Stomach (tissue), 8 donors: ENCODE measurements at regions not wholly inside any gene's neighbourhood (a gene's known extent, or its start where the extent isn't known, plus 50 kb on each side); places are given as distances from the start of the nearest gene placed in this dataset.
A peak's percentile ranks its signal among the peaks of the same experiment; 100 is the strongest.

Experiments used
- DNase-seq, 2 donors: peaks; one replicate each; pipeline versions ENCODE4 v3.0.0 to v3.0.0-alpha.2; 2013 to 2019
- H3K27ac ChIP-seq, 5 donors: fragments of 200-600 bp in 4 of 5; sonication (generic) in 4 of 5; one replicate each; pipeline ENCODE4 v1.5.1; 2013 to 2019; ENCODE audit warnings: mild to moderate bottlenecking in 1 of 5, moderate library complexity in 1 of 5
- H3K27me3 ChIP-seq, 3 donors: fragments of 200-600 bp; sonication (generic); one replicate each; pipeline ENCODE4 v1.5.1; 2017 to 2019; ENCODE audit warnings: mixed run types in 1 of 3
- H3K36me3 ChIP-seq, 4 donors: fragments of 200-600 bp; sonication (generic); 1 replicate in 3 of 4; 2 replicates in 1 of 4; pipeline ENCODE4 v1.5.1; 2016 to 2019
- H3K4me1 ChIP-seq, 4 donors: fragments of 200-600 bp; sonication (generic); one replicate each; pipeline ENCODE4 v1.5.1; 2016 to 2019
- H3K4me3 ChIP-seq, 4 donors: fragments of 200-600 bp; sonication (generic) in 3 of 4; one replicate each; pipeline ENCODE4 v1.5.1; 2016 to 2019; ENCODE audit warnings: mild to moderate bottlenecking in 1 of 4
- H3K9me3 ChIP-seq, 4 donors: fragments of 200-600 bp; sonication (generic); one replicate each; pipeline ENCODE4 v1.5.1; 2016 to 2019
- EP300 ChIP-seq: sonication (generic); formaldehyde crosslinking; IDR thresholded peaks from one replicate; pipeline ENCODE4 v1.6.1; 2017; ENCODE audit warnings: antibody characterized with exemption
- POLR2A ChIP-seq, 4 donors: fragments of 450-650 bp; IDR thresholded peaks; one replicate each; pipeline ENCODE4 v1.6.1; 2016; ENCODE audit warnings: antibody characterized with exemption in 4 of 4, control low read depth in 2 of 4, mild to moderate bottlenecking in 1 of 4, moderate library complexity in 1 of 4
- POLR2AphosphoS5 ChIP-seq, 3 donors: sonication (generic); formaldehyde crosslinking; IDR thresholded peaks; one replicate each; pipeline ENCODE4 v1.6.1; 2016; ENCODE audit warnings: antibody characterized with exemption in 3 of 3
- WGBS, 5 donors: extraction: QIAGEN DNeasy Blood & Tissue Kit in 3 of 5; methylation state at CpG; one replicate each; pipeline versions ENCODE4 v1.1.5 to v1.1.7; 2013 to 2018; 5-methylcytosine and 5-hydroxymethylcytosine counted together
- intact Hi-C: fragments of 100-400 bp; cut with DNase I; formaldehyde crosslinking; loops from one replicate; pipeline ENCODE4 v1.15.1; 2023; ENCODE audit warnings: low total_unique reads
- TF ChIP-seq, protein P1 (sequence below), 7 experiments: fragments of 450-650 bp in 4 of 7; fragments of 200-600 bp in 3 of 7; sonication (generic) in 3 of 7; IDR thresholded peaks; one replicate each; pipeline ENCODE4 v1.5.1; 2016 to 2019; ENCODE audit warnings: antibody characterized with exemption in 7 of 7, control low read depth in 2 of 7, mild to moderate bottlenecking in 1 of 7
- donor health status: healthy with polysubstance abuse.
- donor health status: Bipolar disorder and iron deficiency.
- donor health status: healthy.

DNA sequence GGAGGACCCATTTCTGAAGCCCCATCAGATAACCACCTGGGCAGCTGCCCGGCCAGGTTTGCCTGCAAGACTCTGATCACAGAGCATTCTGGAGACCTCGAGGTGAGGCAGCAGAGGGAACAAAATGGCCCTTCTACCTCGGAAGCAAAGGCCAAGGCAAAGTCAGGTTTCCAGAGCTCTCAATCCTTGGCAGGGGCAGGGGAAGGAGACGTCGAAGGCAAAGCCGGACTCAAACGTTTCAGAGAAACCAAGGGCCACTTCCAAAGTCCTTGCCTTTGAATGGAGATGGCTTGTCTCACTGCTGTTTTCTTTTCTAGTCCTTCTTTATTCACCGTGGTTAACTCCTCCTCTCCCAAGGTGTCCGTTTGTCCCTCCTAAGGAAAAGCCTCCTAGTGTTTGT is 355.3 kb downstream of the SOX9 start:
- H3K9me3 ChIP-seq, result peaks cover 0 to 10% (median 0%) of the 10 kb centered on the region in 4 donors
- no peak overlapping the region for H3K4me3 ChIP-seq
- H3K36me3 ChIP-seq, result no peaks in the 10 kb centered on the region
- 18 to 41% (median 24%) methylated on average over 9 of the region's 9 CpGs for WGBS, 5 donors
- intact Hi-C loops, result loop anchor here (10.0 kb wide), 1 partner anchor 59 kb away; no protein-coding TSS in a partner anchor
- no peak for TF ChIP-seq EP300
- no peak for TF ChIP-seq POLR2AphosphoS5 (IDR thresholded peaks at IDR 0.05)
- TF ChIP-seq, protein P1, sequence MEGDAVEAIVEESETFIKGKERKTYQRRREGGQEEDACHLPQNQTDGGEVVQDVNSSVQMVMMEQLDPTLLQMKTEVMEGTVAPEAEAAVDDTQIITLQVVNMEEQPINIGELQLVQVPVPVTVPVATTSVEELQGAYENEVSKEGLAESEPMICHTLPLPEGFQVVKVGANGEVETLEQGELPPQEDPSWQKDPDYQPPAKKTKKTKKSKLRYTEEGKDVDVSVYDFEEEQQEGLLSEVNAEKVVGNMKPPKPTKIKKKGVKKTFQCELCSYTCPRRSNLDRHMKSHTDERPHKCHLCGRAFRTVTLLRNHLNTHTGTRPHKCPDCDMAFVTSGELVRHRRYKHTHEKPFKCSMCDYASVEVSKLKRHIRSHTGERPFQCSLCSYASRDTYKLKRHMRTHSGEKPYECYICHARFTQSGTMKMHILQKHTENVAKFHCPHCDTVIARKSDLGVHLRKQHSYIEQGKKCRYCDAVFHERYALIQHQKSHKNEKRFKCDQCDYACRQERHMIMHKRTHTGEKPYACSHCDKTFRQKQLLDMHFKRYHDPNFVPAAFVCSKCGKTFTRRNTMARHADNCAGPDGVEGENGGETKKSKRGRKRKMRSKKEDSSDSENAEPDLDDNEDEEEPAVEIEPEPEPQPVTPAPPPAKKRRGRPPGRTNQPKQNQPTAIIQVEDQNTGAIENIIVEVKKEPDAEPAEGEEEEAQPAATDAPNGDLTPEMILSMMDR (IDR thresholded peaks at IDR 0.05), result no peak
- TF ChIP-seq POLR2A (IDR thresholded peaks at IDR 0.05), result no peak
- H3K27me3 ChIP-seq, result peaks cover 0 to 4% (median 0%) of the 10 kb centered on the region in 3 donors
- DNase-seq, result peak in 1 of 2 donors; percentile 49
- peaks cover 23 to 52% (median 31%) of the 10 kb centered on the region in 4 donors for H3K4me1 ChIP-seq
- peak overlapping the region; percentile 68 to 92 (median 81) for H3K27ac ChIP-seq

DNA sequence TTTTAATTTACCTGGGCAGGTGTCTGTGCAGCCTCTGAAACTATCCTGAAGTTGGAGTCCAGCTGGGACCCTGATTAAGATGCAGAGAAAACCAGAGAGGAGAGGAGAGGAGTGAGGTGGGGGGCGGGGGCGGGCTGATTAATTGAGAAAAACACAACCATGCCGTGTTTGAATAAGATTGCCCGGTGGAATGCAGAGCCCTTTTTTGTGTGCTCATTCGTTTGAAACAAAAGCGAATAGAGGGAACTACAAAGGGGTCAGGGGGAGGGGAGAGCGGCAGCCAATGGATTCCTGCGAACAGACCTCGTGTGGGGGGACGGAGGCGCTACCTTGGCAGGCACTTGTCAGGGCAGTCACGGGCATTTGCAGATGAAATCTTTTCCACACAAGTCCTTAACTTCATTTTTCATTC is 355.8 kb downstream of the SOX9 start:
- Histone ChIP-seq H3K27ac (peak overlapping the region; percentile 68 to 92 (median 81)), H3K36me3 (no peaks in the 10 kb centered on the region)
- 11 to 29% (median 17%) methylated on average over 12 of the region's 12 CpGs for WGBS, 5 donors

DNA sequence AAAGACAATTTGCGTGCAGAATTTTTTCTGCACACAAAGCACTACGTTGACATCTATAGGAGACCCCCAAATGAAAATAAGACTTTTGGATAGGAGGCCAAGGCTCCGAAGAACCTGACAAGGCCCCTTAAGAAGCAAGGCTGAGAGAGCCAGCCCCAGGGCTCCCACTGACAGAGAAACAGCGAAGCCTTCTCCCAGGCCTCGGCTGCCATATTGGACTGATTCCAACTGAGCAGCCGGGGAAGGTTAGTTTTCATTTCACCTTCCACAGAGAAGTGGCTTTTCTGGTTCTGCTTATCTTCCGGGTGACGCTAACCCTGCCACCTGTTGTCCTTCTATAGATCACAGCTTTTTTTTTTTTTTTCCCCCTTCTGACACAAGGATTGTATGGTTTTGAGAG is 356.7 kb downstream of the SOX9 start:
- intact Hi-C loops, result loop anchor here (10.0 kb wide), 1 partner anchor 57 kb away; no protein-coding TSS in a partner anchor
- WGBS, 5 donors, result 31 to 46% (median 36%) methylated on average over 8 of the region's 8 CpGs
- DNase-seq, result peak; percentile 78 to 91
- peak overlapping the region; percentile 68 to 86 (median 81) for H3K27ac ChIP-seq
- H3K36me3 ChIP-seq, result no peaks in the 10 kb centered on the region
- H3K4me3 ChIP-seq, result no peak overlapping the region
- no peak for TF ChIP-seq POLR2A (IDR thresholded peaks at IDR 0.05)
- peak in 2 of 3 donors; percentile 24 to 58 for TF ChIP-seq POLR2AphosphoS5 (IDR thresholded peaks at IDR 0.05)
- H3K27me3 ChIP-seq, result peaks cover 0 to 4% (median 0%) of the 10 kb centered on the region in 3 donors
- peaks cover 23 to 44% (median 31%) of the 10 kb centered on the region in 4 donors for H3K4me1 ChIP-seq
- H3K9me3 ChIP-seq, result peaks cover 0 to 10% (median 0%) of the 10 kb centered on the region in 4 donors

More for the DNA sequence above, 355.8 kb downstream of the SOX9 start:
- intact Hi-C loops, result loop anchor here (10.0 kb wide), 1 partner anchor 58 kb away; no protein-coding TSS in a partner anchor
- Histone ChIP-seq H3K4me1 (peaks cover 23 to 52% (median 31%) of the 10 kb centered on the region in 4 donors), H3K9me3 (peaks cover 0 to 10% (median 0%) of the 10 kb centered on the region in 4 donors), H3K4me3 (no peak overlapping the region), H3K27me3 (peaks cover 0 to 4% (median 0%) of the 10 kb centered on the region in 3 donors)
- peak; percentile 59 to 70 for DNase-seq
- TF ChIP-seq, protein P1 (IDR thresholded peaks at IDR 0.05), result no peak
- TF ChIP-seq POLR2AphosphoS5 (IDR thresholded peaks at IDR 0.05), result no peak
- no peak for TF ChIP-seq POLR2A (IDR thresholded peaks at IDR 0.05)
- TF ChIP-seq EP300, result no peak

DNA sequence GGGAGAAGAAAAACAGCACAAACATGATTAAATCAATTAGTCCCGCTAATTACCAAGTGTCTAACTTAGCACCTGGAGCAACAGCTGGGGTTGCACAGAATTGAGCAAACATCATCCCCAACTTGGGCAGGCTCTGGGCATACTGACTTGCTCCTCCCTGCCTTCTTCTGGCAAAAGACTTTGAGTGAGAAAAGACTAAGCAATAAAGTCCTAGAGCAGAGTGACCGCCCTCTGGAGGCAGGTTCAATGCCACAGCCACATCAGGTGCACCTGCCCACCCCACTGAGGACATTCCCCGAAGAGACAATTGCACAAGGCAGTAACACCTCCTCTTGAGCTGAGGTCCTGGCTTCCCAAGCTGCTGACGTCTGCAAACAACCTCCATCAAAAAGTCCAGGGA is 358.3 kb downstream of the SOX9 start:
- peak in 1 of 2 donors; percentile 48 for DNase-seq
- intact Hi-C loops, result loop anchor here (10.0 kb wide), 1 partner anchor 56 kb away; no protein-coding TSS in a partner anchor
- TF ChIP-seq POLR2AphosphoS5 (IDR thresholded peaks at IDR 0.05), result no peak
- TF ChIP-seq, protein P1 (IDR thresholded peaks at IDR 0.05), result peak in 1 of 7 experiments; percentile 26

DNA sequence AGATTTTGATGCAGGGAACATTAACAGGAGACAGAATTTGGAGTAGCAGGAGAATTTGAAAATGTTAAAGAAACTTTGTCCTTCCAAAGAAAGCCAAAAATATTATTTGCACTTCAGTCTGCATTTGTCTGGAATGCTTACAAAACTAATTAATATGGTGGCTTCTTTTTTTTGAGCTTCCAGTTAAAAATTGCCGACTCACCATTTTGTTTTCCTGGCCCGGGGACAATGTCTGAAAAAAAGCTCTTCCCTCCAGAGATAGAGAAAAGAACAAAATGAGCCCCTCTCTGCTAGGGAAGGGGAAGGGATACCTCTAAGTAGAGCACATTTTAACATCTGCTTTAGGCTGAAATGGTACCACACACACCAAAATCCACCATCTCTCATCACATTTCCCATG is 360.8 kb downstream of the SOX9 start:
- WGBS, 5 donors, result 76 to 95% (median 84%) methylated on average over 2 of the region's 2 CpGs
- no peak for TF ChIP-seq POLR2AphosphoS5 (IDR thresholded peaks at IDR 0.05)
- no peak for TF ChIP-seq EP300
- no peak for TF ChIP-seq POLR2A (IDR thresholded peaks at IDR 0.05)
- TF ChIP-seq, protein P1 (IDR thresholded peaks at IDR 0.05), result no peak
- peaks cover 10 to 29% (median 16%) of the 10 kb centered on the region in 4 donors for H3K4me1 ChIP-seq
- no peaks in the 10 kb centered on the region for H3K36me3 ChIP-seq
- intact Hi-C loops, result no loop called here
- H3K27ac ChIP-seq, result no peak overlapping the region
- H3K27me3 ChIP-seq, result peaks cover 0 to 4% (median 0%) of the 10 kb centered on the region in 3 donors
- no peak for DNase-seq
- no peak overlapping the region for H3K4me3 ChIP-seq
- H3K9me3 ChIP-seq, result no peaks in the 10 kb centered on the region

More for the DNA sequence above, 358.3 kb downstream of the SOX9 start:
- Histone ChIP-seq H3K36me3 (no peaks in the 10 kb centered on the region), H3K9me3 (peaks cover 0 to 8% (median 0%) of the 10 kb centered on the region in 4 donors), H3K4me3 (no peak overlapping the region), H3K4me1 (peaks cover 23 to 44% (median 31%) of the 10 kb centered on the region in 4 donors), H3K27ac (no peak overlapping the region), H3K27me3 (peaks cover 0 to 4% (median 0%) of the 10 kb centered on the region in 3 donors)
- 42 to 65% (median 56%) methylated on average over 4 of the region's 4 CpGs for WGBS, 5 donors
